GM12874 (cell line): ENCODE measurements at regions not wholly inside any gene's neighbourhood (a gene's known extent, or its start where the extent isn't known, plus 50 kb on each side); places are given as distances from the start of the nearest gene placed in this dataset.

Experiments
- TF ChIP-seq, protein P1 (sequence below): IDR thresholded peaks from 2 replicates; pipeline ENCODE4 v1.5.1; 2011; ENCODE audit warnings: low read depth, mild to moderate bottlenecking, control low read depth, low read length, moderate library complexity; ENCODE audit not compliant: insufficient read depth

DNA sequence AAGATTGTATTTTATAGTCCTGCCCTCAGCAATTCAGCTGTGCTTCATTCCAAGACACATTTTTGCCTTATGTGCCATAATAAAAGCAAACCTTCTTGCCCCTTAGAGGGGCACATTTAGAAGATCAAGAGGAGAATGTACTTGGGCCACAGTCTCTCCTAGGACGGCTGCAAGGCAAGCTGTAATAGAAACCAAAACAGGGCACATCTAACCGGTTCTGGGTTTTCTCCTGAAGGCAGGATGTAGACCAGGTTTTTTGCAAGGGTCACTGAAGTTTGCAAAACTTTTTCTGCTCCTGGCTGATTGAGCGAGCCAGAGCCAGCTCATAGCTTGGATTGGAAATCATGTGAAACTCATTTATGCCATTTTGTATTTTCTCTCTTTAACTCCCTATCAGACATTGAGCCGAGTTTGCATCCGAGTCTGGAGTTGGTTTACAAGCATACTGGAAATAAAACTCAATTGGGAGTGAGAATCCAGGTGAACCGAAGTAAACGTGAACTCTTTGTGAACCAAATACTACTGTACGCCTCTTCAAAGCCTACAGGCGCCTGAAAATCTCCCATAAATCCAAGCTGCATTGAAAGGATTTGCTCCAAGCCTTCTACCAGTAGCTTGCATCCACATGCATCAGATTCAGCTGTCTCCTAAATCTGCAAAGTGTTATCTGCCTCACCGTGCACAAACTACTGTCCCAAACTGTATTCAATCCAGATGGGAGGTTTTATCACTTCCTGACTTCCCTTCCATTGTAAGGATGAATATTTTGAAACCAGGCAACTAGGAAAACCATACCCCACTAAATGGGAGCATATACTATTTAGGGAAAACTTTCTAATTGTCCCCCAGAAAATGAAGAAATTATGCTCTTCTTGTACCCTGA, 60.9 kb upstream of the TSC22D2 start:
- TF ChIP-seq, protein P1, sequence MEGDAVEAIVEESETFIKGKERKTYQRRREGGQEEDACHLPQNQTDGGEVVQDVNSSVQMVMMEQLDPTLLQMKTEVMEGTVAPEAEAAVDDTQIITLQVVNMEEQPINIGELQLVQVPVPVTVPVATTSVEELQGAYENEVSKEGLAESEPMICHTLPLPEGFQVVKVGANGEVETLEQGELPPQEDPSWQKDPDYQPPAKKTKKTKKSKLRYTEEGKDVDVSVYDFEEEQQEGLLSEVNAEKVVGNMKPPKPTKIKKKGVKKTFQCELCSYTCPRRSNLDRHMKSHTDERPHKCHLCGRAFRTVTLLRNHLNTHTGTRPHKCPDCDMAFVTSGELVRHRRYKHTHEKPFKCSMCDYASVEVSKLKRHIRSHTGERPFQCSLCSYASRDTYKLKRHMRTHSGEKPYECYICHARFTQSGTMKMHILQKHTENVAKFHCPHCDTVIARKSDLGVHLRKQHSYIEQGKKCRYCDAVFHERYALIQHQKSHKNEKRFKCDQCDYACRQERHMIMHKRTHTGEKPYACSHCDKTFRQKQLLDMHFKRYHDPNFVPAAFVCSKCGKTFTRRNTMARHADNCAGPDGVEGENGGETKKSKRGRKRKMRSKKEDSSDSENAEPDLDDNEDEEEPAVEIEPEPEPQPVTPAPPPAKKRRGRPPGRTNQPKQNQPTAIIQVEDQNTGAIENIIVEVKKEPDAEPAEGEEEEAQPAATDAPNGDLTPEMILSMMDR: no peak

DNA sequence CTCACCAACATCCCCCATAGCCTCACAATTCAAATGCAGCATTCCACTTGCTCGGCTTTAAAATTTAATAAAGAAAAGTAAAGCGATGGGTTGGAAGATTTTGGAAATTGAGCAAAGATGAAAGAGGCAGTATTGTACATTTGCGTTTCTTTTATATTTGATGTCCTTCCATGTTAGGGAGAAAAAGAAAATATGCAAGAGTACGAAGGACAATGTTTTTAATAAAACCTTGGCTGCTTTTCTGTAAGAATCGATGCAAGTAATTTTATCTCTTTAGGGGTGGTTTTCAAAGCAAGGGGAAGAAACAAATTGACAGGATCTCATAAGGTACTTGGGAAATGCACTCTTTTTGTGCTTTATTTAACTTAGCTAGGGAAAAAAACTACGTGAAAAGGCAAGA, 61.8 kb upstream of the TSC22D2 start:
- TF ChIP-seq, protein P1: no peak

DNA sequence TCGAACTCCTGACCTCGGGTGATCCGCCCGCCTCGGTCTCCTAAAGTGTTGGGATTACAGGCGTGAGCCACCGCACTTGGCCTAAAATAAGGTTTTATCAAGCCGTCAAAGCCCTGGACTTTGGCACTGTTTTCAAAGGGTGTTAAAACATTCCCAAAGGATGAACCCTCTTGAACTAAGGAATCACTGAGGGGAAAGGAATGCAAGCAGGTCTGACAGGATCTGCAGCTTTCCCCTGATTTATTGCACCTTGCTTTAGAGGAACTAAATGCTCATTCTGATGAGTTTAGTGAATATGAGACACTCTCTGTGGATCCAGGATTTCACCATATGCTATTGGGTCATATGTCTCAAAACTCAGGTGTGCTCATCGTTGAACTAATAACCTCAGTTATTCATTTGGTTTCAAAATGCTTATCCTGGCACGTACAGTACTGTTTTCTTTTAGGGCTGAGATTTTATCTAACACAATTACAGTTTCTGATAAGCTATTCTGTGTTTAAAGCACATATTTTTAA, 63.0 kb upstream of the TSC22D2 start:
- TF ChIP-seq, protein P1: no peak

DNA sequence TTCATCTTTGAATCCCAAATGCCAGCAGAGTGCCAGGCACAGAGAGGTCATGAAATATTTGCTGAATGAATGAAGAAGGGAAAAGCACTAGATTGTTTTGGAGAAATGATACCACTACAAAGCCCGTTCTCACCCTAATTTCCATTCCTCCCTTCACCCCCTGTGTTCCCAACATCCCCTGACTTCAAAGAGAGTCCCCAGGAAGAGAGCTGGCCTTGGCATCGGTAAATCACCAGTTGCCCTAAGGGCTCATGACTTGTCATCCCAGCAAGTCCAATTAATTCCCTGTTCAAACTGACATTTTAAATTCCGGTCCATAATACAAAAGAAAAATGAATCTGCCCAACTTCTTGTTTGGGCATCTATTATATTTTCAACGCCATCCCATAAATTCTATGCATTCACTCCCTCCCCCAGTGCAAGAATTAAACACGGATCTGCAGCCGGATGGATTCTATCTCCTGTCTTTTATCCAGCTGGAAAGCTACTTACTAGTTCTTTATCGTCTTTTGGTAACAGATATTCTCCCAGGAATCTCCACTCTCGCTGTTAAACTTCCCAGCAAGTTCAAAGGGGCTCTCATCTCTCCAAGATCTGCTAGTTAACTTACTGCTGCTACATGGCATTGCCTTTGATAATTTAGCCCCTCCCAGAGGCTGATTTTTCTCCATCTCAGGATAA, 63.9 kb upstream of the TSC22D2 start:
- TF ChIP-seq, protein P1: no peak

DNA sequence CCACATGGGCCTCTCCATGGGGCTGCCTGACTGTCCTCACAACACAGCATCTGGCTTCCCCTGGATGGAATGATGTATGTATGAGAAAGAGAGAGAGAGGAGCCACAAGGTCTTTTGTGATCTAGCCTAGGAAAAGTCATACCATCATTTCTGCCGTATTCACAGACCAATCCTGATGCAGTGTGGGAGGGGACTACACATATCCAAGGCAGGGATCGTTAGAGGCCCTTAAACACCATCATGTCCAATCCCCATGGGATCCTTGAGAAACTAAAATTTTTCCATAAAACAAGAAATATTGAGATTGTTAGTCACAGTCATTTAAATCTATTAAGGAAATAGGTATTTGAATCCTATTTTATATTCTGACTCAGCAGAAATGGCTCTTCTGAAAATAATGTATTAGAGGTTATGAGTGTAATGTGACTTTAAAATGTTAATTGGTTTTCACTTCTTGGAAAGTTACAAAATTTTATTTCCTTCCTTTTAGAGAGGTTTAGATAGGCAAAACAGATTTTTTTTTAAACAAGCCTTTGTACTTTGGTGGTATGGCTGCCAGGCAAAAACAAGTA, 65.1 kb upstream of the TSC22D2 start:
- TF ChIP-seq, protein P1: no peak

DNA sequence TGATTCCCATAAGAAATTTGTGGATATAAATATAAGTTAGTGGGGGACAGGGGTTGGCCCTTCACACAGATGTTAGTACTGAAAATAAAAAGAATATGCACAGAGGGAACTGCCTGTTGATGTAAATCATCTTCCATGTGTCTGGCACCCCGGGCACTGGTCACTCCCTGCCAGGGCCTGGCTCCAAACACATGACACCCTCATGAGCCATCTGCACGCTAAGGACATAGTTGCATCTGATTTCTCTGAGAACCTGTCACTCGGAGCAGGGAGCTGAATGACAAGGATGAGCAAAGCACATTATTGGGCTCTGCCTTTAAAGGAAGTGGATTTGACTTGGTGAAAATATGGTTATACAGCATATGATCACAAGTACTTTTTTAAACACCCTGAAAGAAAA, 66.2 kb upstream of the TSC22D2 start:
- TF ChIP-seq, protein P1: no peak

DNA sequence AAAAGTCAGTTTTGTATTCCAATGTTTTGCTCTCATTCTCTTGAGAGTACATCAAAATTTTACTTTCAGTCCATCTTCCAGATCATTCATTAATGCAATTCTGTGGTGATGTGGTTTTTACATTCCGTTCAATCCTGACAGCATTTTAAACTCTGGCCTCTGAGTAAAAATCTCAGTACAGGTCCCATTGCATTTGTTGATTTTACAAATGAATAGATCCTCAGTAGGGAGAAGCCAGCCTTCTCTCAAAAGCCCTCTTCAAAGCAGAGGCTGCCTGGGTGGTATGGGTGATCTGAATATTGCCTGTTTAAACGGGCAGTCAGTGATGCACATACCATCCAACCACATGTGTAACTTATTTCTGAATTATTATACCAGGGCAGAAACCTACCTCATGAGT, 72.5 kb upstream of the TSC22D2 start:
- TF ChIP-seq, protein P1: no peak
